ENCODE measurements at regions not wholly inside any gene's neighbourhood (a gene's known extent, or its start where the extent isn't known, plus 50 kb on each side); places are given as distances from the start of the nearest gene placed in this dataset.

DNA sequence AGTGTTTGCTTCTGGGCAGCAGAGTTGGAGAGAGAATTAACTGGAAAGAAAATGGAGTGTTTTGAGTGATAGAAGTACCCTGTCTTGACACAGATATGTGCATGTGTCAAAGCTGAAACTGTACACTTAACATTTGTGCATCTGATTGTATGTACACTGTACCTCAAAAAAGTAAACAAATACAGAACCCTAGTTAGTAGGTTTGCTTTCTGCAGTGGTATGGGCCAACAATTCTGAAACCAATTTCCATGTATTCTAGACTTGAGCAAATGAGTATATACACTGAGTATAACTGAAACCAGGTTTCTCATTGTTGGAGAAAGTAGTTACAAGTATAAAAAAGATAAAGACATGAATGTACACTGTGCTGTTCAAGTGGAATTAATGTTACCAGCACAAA is 52.4 kb downstream of the ELAPOR2 start:
- ATAC-seq (ENCODE audit: low FRiP score) (no peak), DNase-seq (no peak)
- no peaks in the 10 kb centered on the region for H3K9me3 ChIP-seq (ENCODE audit: control insufficient read depth, low read length)
- H3K36me3 ChIP-seq (ENCODE audit: control insufficient read depth in 1 of 2, insufficient read depth in 2 of 2, low read length in 1 of 2), result no peaks in the 10 kb centered on the region
- intact Hi-C loops (cut with DNase I), result no loop called here
- H3K27me3 ChIP-seq (ENCODE audit: control insufficient read depth in 1 of 2, insufficient read depth in 2 of 2, low read length in 1 of 2), result no peaks in the 10 kb centered on the region
- no peak overlapping the region for H3K27ac ChIP-seq (ENCODE audit: low read depth in 1 of 2, low read length in 2 of 2)
- no peaks in the 10 kb centered on the region for H3K4me1 ChIP-seq (ENCODE audit: control insufficient read depth in 1 of 2, insufficient read depth in 2 of 2, low read length in 2 of 2)
- H3K4me3 ChIP-seq (ENCODE audit: low read length in 2 of 2), result no peak overlapping the region

DNA sequence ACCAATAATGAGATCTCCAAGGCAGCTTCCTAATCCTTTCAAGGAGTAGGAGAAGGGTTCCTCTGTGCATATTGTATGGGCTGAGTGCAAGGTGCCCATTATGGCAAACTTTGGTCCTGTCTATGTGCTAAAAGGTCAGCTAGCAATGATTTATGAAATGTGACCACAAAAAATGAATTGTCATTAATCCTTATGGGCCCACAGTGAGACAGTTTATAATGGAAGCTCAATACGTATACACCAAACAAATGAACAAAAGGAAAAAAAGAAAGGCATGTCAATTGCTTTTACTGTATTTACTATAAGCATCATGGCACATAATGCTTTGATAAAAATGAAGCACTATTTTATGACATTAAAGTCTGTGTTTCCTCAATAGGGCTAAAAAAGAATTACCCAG is 54.5 kb downstream of the ELAPOR2 start:
- Histone ChIP-seq H3K36me3 (ENCODE audit: control insufficient read depth in 1 of 2, insufficient read depth in 2 of 2, low read length in 1 of 2) (no peaks in the 10 kb centered on the region), H3K4me3 (ENCODE audit: low read length in 2 of 2) (no peak overlapping the region), H3K4me1 (ENCODE audit: control insufficient read depth in 1 of 2, insufficient read depth in 2 of 2, low read length in 2 of 2) (peaks cover 0 to 6% of the 10 kb centered on the region in 2 donors), H3K9me3 (ENCODE audit: control insufficient read depth, low read length) (no peaks in the 10 kb centered on the region), H3K27ac (ENCODE audit: low read depth in 1 of 2, low read length in 2 of 2) (no peak overlapping the region), H3K27me3 (ENCODE audit: control insufficient read depth in 1 of 2, insufficient read depth in 2 of 2, low read length in 1 of 2) (no peaks in the 10 kb centered on the region)
- 82 to 91% methylated on average over 1 of the region's 1 CpG for WGBS, 2 donors
- ATAC-seq (ENCODE audit: low FRiP score), result no peak
- no peak for DNase-seq
- intact Hi-C loops (cut with DNase I), result no loop called here

DNA sequence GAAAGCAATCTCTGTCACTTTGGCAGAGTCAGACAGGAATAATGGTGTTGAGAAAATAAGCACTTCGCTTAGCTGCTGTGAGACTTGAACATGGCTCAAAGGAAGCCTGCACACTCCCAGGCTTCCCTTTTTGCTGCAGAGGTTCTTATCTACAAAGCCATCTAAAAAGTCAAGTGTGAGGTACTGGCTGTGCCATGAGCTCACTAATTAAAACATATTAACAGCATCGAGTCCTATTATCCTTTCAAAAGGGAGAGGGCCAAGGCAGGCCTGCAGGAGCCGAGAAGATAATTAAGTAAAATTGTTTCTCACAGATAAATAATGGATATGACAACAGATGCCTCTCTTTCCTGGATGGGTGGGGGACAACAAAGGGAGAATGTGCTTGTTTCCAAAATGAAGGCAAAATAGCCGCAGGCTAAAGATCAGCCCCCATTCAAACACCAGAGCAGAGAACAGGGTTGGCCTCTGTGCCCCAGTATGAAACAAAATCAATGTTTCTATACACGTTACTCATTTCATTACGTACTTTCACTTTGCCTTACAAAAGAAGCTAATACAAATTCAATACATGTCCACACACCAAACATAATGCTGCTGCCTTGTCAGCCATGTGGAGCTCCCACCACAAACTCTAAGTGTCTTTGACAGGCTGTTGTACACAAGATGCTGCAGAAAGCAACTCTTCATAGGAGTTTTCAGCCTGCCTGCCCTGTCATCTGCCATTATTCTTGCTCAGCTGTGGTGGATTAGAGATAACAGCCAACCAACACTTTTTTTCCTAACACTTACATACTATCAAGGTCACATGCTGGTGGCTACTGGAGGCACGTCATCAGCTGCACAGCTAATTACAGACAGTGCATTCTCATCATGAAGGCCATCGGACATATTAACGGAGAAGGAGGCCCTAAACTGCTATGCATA is 55.3 kb downstream of the ELAPOR2 start:
- intact Hi-C loops (cut with DNase I), result no loop called here
- ATAC-seq (ENCODE audit: low FRiP score) (no peak), DNase-seq (no peak)
- H3K4me3 ChIP-seq (ENCODE audit: low read length in 2 of 2), result no peak overlapping the region
- H3K4me1 ChIP-seq (ENCODE audit: control insufficient read depth in 1 of 2, insufficient read depth in 2 of 2, low read length in 2 of 2), result peaks cover 0 to 6% of the 10 kb centered on the region in 2 donors
- H3K27ac ChIP-seq (ENCODE audit: low read depth in 1 of 2, low read length in 2 of 2), result no peak overlapping the region
- no peaks in the 10 kb centered on the region for H3K36me3 ChIP-seq (ENCODE audit: control insufficient read depth in 1 of 2, insufficient read depth in 2 of 2, low read length in 1 of 2)
- H3K27me3 ChIP-seq (ENCODE audit: control insufficient read depth in 1 of 2, insufficient read depth in 2 of 2, low read length in 1 of 2), result no peaks in the 10 kb centered on the region
- WGBS, 2 donors, result 73 to 75% methylated on average over 9 of the region's 9 CpGs
- H3K9me3 ChIP-seq (ENCODE audit: control insufficient read depth, low read length), result no peaks in the 10 kb centered on the region

DNA sequence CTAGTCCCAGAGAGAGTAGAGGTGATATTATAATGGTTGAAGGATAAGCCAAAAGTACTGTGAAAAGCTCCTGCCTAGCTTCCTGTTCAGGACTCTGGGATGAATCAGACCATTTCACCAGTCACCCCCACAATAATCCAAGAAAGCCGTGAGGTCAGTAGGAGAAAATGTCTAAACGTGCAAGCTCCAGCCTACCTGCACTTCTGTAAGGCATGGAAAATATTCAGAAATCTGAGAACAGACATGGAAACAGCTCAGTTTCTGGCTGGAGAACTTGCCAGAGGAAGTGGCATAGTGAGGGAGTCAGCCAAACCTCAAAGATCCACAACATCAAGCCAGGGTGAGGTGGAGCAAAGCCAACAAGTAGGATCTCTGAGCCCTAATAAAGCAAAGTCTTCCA is 58.2 kb downstream of the ELAPOR2 start:
- 26 to 32% methylated on average over 2 of the region's 2 CpGs for WGBS, 2 donors
- Histone ChIP-seq H3K36me3 (ENCODE audit: control insufficient read depth in 1 of 2, insufficient read depth in 2 of 2, low read length in 1 of 2) (no peaks in the 10 kb centered on the region), H3K27ac (ENCODE audit: low read depth in 1 of 2, low read length in 2 of 2) (no peak overlapping the region), H3K27me3 (ENCODE audit: control insufficient read depth in 1 of 2, insufficient read depth in 2 of 2, low read length in 1 of 2) (no peaks in the 10 kb centered on the region), H3K9me3 (ENCODE audit: control insufficient read depth, low read length) (no peaks in the 10 kb centered on the region), H3K4me1 (ENCODE audit: control insufficient read depth in 1 of 2, insufficient read depth in 2 of 2, low read length in 2 of 2) (peaks cover 0 to 6% of the 10 kb centered on the region in 2 donors), H3K4me3 (ENCODE audit: low read length in 2 of 2) (no peak overlapping the region)
- intact Hi-C loops (cut with DNase I), result no loop called here
- no peak for ATAC-seq (ENCODE audit: low FRiP score)
- no peak for DNase-seq

DNA sequence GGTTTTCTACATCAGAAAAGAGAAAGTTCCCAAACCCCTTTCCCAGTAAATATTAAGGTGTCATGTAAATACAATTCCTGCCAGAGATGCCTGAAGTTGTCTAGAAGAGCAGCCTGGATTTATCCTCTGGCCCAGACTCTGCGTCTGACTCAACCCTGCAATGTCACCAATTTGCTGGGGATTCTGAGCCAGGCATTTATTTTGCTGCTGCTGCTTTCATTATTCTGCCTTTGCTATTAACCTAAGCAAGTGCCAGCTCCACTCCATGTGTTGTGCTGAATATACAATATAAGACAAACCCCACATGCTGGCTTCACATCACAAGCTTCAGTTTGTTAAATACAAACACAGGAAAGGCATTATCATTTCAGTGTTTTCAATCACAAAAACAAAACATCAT is 59.1 kb downstream of the ELAPOR2 start:
- intact Hi-C loops (cut with DNase I), result no loop called here
- H3K27me3 ChIP-seq (ENCODE audit: control insufficient read depth in 1 of 2, insufficient read depth in 2 of 2, low read length in 1 of 2), result no peaks in the 10 kb centered on the region
- no peak overlapping the region for H3K27ac ChIP-seq (ENCODE audit: low read depth in 1 of 2, low read length in 2 of 2)
- no peaks in the 10 kb centered on the region for H3K9me3 ChIP-seq (ENCODE audit: control insufficient read depth, low read length)
- peaks cover 0 to 6% of the 10 kb centered on the region in 2 donors for H3K4me1 ChIP-seq (ENCODE audit: control insufficient read depth in 1 of 2, insufficient read depth in 2 of 2, low read length in 2 of 2)
- ATAC-seq (ENCODE audit: low FRiP score), result peak; percentile 49
- DNase-seq, result no peak
- H3K4me3 ChIP-seq (ENCODE audit: low read length in 2 of 2), result no peak overlapping the region
- no peaks in the 10 kb centered on the region for H3K36me3 ChIP-seq (ENCODE audit: control insufficient read depth in 1 of 2, insufficient read depth in 2 of 2, low read length in 1 of 2)
- WGBS, 2 donors, result 15 to 23% methylated on average over 1 of the region's 1 CpG

DNA sequence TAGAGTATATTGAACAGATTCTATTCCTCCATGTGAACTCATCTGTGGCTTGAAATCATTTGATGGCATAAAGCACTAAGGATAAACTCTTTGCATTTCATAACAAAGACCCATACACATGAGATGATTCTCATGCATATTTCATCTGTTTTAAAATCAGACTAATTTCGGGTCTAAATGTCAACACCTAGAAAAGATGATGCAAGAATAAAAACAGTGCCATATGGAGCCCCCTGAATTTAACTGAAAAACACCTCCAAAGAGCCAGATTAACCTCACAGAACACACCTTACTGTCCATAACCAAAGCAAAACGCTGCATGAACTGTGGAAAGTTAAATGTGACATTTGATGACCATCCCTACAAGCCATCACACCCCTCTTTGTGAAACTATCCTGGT is 59.7 kb downstream of the ELAPOR2 start:
- Histone ChIP-seq H3K27me3 (ENCODE audit: control insufficient read depth in 1 of 2, insufficient read depth in 2 of 2, low read length in 1 of 2) (no peaks in the 10 kb centered on the region), H3K9me3 (ENCODE audit: control insufficient read depth, low read length) (no peaks in the 10 kb centered on the region), H3K4me1 (ENCODE audit: control insufficient read depth in 1 of 2, insufficient read depth in 2 of 2, low read length in 2 of 2) (peaks cover 0 to 6% of the 10 kb centered on the region in 2 donors), H3K27ac (ENCODE audit: low read depth in 1 of 2, low read length in 2 of 2) (no peak overlapping the region), H3K4me3 (ENCODE audit: low read length in 2 of 2) (no peak overlapping the region), H3K36me3 (ENCODE audit: control insufficient read depth in 1 of 2, insufficient read depth in 2 of 2, low read length in 1 of 2) (no peaks in the 10 kb centered on the region)
- 64 to 68% methylated on average over 2 of the region's 2 CpGs for WGBS, 2 donors
- DNase-seq (no peak), ATAC-seq (ENCODE audit: low FRiP score) (no peak)
- intact Hi-C loops (cut with DNase I), result no loop called here

DNA sequence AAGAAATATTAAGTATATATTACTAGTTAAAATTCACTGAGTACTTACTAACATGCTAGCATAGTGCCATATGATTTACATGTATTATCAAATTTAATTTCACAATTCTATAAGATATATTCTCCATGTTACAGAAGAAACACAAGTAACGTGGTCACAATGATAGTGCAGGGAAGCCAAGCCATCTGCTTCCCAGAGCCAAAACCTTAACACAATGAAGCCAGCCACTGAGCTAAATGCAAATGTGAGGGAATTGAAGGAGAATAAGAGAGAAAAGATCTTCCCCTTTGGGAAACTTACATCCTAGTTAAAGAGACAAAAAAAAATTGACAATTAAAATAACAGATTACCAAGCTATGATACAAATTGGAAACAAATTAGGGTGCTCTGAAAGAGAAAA is 63.6 kb downstream of the ELAPOR2 start:
- H3K36me3 ChIP-seq (ENCODE audit: control insufficient read depth in 1 of 2, insufficient read depth in 2 of 2, low read length in 1 of 2), result no peaks in the 10 kb centered on the region
- DNase-seq, result no peak
- H3K9me3 ChIP-seq (ENCODE audit: control insufficient read depth, low read length), result no peaks in the 10 kb centered on the region
- ATAC-seq (ENCODE audit: low FRiP score), result no peak
- 69 to 73% methylated on average over 1 of the region's 1 CpG for WGBS, 2 donors
- H3K4me3 ChIP-seq (ENCODE audit: low read length in 2 of 2), result no peak overlapping the region
- peaks cover 0 to 4% of the 10 kb centered on the region in 2 donors for H3K4me1 ChIP-seq (ENCODE audit: control insufficient read depth in 1 of 2, insufficient read depth in 2 of 2, low read length in 2 of 2)
- no peaks in the 10 kb centered on the region for H3K27me3 ChIP-seq (ENCODE audit: control insufficient read depth in 1 of 2, insufficient read depth in 2 of 2, low read length in 1 of 2)
- no peak overlapping the region for H3K27ac ChIP-seq (ENCODE audit: low read depth in 1 of 2, low read length in 2 of 2)
- intact Hi-C loops (cut with DNase I), result no loop called here

DNA sequence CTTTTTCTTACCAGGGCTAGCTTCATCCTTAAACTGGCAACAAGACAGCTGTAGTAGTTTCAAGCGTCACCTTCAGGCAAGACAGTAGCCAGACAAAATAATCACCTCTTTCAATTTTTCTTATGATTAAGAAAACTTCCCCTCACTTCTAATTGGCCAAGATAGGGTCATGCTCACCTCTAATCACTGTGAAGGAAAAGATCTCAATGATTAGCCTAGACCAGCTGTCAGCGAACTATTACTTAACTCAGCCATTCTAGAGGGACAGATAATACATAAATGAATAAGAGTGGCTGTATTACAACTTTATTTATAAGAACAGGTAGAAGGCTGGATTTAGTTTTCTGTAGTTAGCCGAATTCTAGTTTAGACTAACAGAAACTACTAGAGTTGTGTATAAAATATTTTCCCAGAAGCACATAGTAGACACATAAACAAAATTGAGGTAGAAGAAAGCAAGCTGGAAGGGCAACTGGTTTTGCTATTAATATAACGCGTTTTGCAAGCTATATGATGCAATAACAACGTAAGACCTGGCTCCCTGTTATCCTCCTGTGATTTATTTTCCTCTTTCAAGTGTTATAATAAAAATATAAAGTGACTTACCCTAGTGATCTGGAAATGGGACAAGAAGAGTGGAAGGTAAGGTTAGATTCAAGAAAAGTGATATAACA is 64.3 kb downstream of the ELAPOR2 start:
- no peak overlapping the region for H3K27ac ChIP-seq (ENCODE audit: low read depth in 1 of 2, low read length in 2 of 2)
- 81 to 84% methylated on average over 6 of the region's 6 CpGs for WGBS, 2 donors
- ATAC-seq (ENCODE audit: low FRiP score) (no peak), DNase-seq (no peak)
- H3K4me1 ChIP-seq (ENCODE audit: control insufficient read depth in 1 of 2, insufficient read depth in 2 of 2, low read length in 2 of 2), result peaks cover 0 to 2% of the 10 kb centered on the region in 2 donors
- no peaks in the 10 kb centered on the region for H3K9me3 ChIP-seq (ENCODE audit: control insufficient read depth, low read length)
- H3K36me3 ChIP-seq (ENCODE audit: control insufficient read depth in 1 of 2, insufficient read depth in 2 of 2, low read length in 1 of 2), result no peaks in the 10 kb centered on the region
- intact Hi-C loops (cut with DNase I), result no loop called here
- no peaks in the 10 kb centered on the region for H3K27me3 ChIP-seq (ENCODE audit: control insufficient read depth in 1 of 2, insufficient read depth in 2 of 2, low read length in 1 of 2)
- no peak overlapping the region for H3K4me3 ChIP-seq (ENCODE audit: low read length in 2 of 2)

DNA sequence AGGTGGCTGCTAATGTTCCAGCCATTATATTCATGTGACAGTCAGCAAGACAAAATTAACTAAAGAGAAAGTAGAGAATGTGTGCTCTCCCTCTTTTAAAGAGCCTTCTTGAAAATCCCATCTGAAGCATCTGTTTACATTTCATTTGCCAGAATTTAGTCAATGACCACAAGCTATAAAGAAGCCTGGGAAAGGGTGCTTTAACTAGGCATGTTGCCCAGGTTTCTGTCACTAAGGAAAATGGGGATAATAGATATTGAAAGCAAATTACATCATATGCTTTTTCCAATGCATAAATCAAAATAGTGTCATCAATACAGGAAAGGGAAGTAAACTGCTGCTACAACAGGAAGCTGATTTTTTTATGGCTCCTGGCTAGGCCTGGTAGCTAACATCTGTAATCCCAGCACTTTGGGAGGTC is 67.7 kb downstream of the ELAPOR2 start:
- Histone ChIP-seq H3K4me1 (ENCODE audit: control insufficient read depth in 1 of 2, insufficient read depth in 2 of 2, low read length in 2 of 2) (no peaks in the 10 kb centered on the region), H3K36me3 (ENCODE audit: control insufficient read depth in 1 of 2, insufficient read depth in 2 of 2, low read length in 1 of 2) (no peaks in the 10 kb centered on the region), H3K4me3 (ENCODE audit: low read length in 2 of 2) (no peak overlapping the region), H3K27me3 (ENCODE audit: control insufficient read depth in 1 of 2, insufficient read depth in 2 of 2, low read length in 1 of 2) (no peaks in the 10 kb centered on the region), H3K27ac (ENCODE audit: low read depth in 1 of 2, low read length in 2 of 2) (no peak overlapping the region), H3K9me3 (ENCODE audit: control insufficient read depth, low read length) (no peaks in the 10 kb centered on the region)
- intact Hi-C loops (cut with DNase I), result no loop called here
- DNase-seq, result no peak
- ATAC-seq (ENCODE audit: low FRiP score), result no peak

Data from aorta (tissue), 5 donors.